OCI-LY7 (cell line): ENCODE measurements at regions not wholly inside any gene's neighbourhood (a gene's known extent, or its start where the extent isn't known, plus 50 kb on each side); places are given as distances from the start of the nearest gene placed in this dataset.

Source experiments
- BruUV-seq: library from RNA; stranded (reverse); fragments of 400-500 nt; replicated peaks from 2 replicates; lab custom pipeline; 2021; lab: Mats Ljungman, UMichigan
- CTCF ChIA-PET: fragments of 300-600 bp; sonication (Branson Sonifier 250); formaldehyde crosslinking; loops from one replicate; lab custom pipeline; 2022; ENCODE audit warnings: antibody characterized with exemption; ENCODE audit not compliant: unreplicated experiment; lab: Charles Lee
- POLR2A ChIA-PET: fragments of 300-600 bp; sonication (Branson Sonifier 250); formaldehyde crosslinking; loops from one replicate; lab custom pipeline; 2022; ENCODE audit warnings: antibody characterized with exemption; lab: Charles Lee
- DNase-seq: peaks from one replicate; pipeline ENCODE4 v3.0.0-alpha.2; 2015; ENCODE audit warnings: low spot score
- H2AFZ ChIP-seq: fragments of 200-600 bp; sonication (generic), shearing (Covaris generic); 2 replicates; pipeline ENCODE4 v1.6.1; 2014; ENCODE audit warnings: mild to moderate bottlenecking, antibody characterized with exemption, low read length, moderate library complexity
- H3K27ac ChIP-seq: fragments of 200-600 bp; sonication (generic); 2 replicates; pipeline ENCODE4 v1.5.1; 2014; ENCODE audit warnings: mixed run types, low read depth, mild to moderate bottlenecking, moderate library complexity, low read length, inconsistent platforms; ENCODE audit not compliant: poor library complexity, severe bottlenecking
- H3K36me3 ChIP-seq: fragments of 200-600 bp; sonication (generic); 2 replicates; pipeline ENCODE4 v1.6.1; 2014; ENCODE audit warnings: mild to moderate bottlenecking, antibody characterized with exemption, low read length, moderate library complexity, mixed read lengths; ENCODE audit not compliant: insufficient read depth
- H3K4me1 ChIP-seq: fragments of 200-600 bp; sonication (generic); 2 replicates; pipeline ENCODE4 v1.5.1; 2014; ENCODE audit warnings: mild to moderate bottlenecking, low read length; ENCODE audit not compliant: insufficient read depth, poor library complexity, severe bottlenecking
- H3K4me2 ChIP-seq: fragments of 200-600 bp; sonication (generic); 2 replicates; pipeline ENCODE4 v1.6.1; 2014; ENCODE audit warnings: mild to moderate bottlenecking, low read length
- H3K4me3 ChIP-seq: fragments of 200-600 bp; sonication (generic); 2 replicates; pipeline ENCODE4 v1.5.1; 2014; ENCODE audit warnings: mild to moderate bottlenecking, low read depth, low read length; ENCODE audit not compliant: poor library complexity, severe bottlenecking
- H3K79me2 ChIP-seq: fragments of 200-600 bp; sonication (generic); 2 replicates; pipeline ENCODE4 v1.6.1; 2016; ENCODE audit warnings: low read depth, mild to moderate bottlenecking, low read length, moderate library complexity, mixed read lengths; ENCODE audit not compliant: insufficient read depth
- H3K9me2 ChIP-seq: fragments of 200-600 bp; sonication (generic); 2 replicates; pipeline ENCODE4 v1.6.1; 2016; ENCODE audit warnings: mild to moderate bottlenecking, low read length, mixed read lengths; ENCODE audit not compliant: insufficient read depth
- H3K9me3 ChIP-seq: fragments of 200-600 bp; sonication (generic); 2 replicates; pipeline ENCODE4 v1.6.1; 2014; ENCODE audit warnings: mild to moderate bottlenecking, mixed run types, low read length, mixed read lengths
- H4K20me1 ChIP-seq: fragments of 200-600 bp; sonication (generic); 2 replicates; pipeline ENCODE4 v1.6.1; 2014; ENCODE audit warnings: mild to moderate bottlenecking, antibody characterized with exemption, low read length, moderate library complexity, mixed read lengths; ENCODE audit not compliant: insufficient read depth
- CTCF ChIP-seq: fragments of 200-600 bp; sonication (generic); conservative IDR thresholded peaks from 2 replicates; pipeline ENCODE4 v1.5.1; 2014; ENCODE audit warnings: mild to moderate bottlenecking, antibody characterized with exemption, low read length, moderate library complexity, mixed read lengths
- EZH2phosphoT487 ChIP-seq: fragments of 200-600 bp; sonication (generic); IDR thresholded peaks from 2 replicates; pipeline ENCODE4 v1.6.1; 2018; ENCODE audit warnings: low read depth, borderline replicate concordance, mild to moderate bottlenecking, mixed run types, antibody characterized with exemption, low read length, moderate library complexity, mixed read lengths
- intact Hi-C: fragments of 100-400 bp; cut with micrococcal nuclease; formaldehyde crosslinking; loops from one replicate; pipeline ENCODE4 v1.10.0; 2022; ENCODE audit not compliant: unreplicated experiment

GRCh38 chr6:139528471-139528870 lies 154.0 kb upstream of the CITED2 start:
- H3K4me1 ChIP-seq = no peaks in the 10 kb centered on the region
- H3K36me3 ChIP-seq = no peaks in the 10 kb centered on the region
- no TSS peak for BruUV-seq
- H3K4me2 ChIP-seq = no peak overlapping the region
- DNase-seq = no peak
- CTCF ChIA-PET = no interaction called here
- POLR2A ChIA-PET = interaction anchor here (0.6 to 1.0 kb wide), 2 partner anchors 102 to 1070 kb away, joined by 4 to 5 read pairs; no protein-coding TSS in a partner anchor
- no peaks in the 10 kb centered on the region for H3K9me2 ChIP-seq
- no peaks in the 10 kb centered on the region for H4K20me1 ChIP-seq
- H3K27ac ChIP-seq = no peak overlapping the region
- intact Hi-C loops = no loop called here
- no peak for TF ChIP-seq CTCF
- no peak for TF ChIP-seq EZH2phosphoT487
- no peaks in the 10 kb centered on the region for H3K79me2 ChIP-seq
- H3K9me3 ChIP-seq = no peaks in the 10 kb centered on the region
- no peak overlapping the region for H3K4me3 ChIP-seq
- H2AFZ ChIP-seq = no peak overlapping the region

GRCh38 chr6:139525415-139525814 lies 151.0 kb upstream of the CITED2 start:
- ChIA-PET POLR2A (interaction anchor here (0.6 kb wide), 1 partner anchor 35 kb away, joined by 5 read pairs; no protein-coding TSS in a partner anchor), CTCF (no interaction called here)
- no TSS peak for BruUV-seq
- no peaks in the 10 kb centered on the region for H3K36me3 ChIP-seq
- H3K27ac ChIP-seq = no peak overlapping the region
- no peaks in the 10 kb centered on the region for H3K4me1 ChIP-seq
- H3K79me2 ChIP-seq = no peaks in the 10 kb centered on the region
- H2AFZ ChIP-seq = no peak overlapping the region
- H3K4me3 ChIP-seq = no peak overlapping the region
- no peak overlapping the region for H3K4me2 ChIP-seq
- H3K9me2 ChIP-seq = no peaks in the 10 kb centered on the region
- TF ChIP-seq EZH2phosphoT487 = no peak
- TF ChIP-seq CTCF = no peak
- H3K9me3 ChIP-seq = no peaks in the 10 kb centered on the region
- H4K20me1 ChIP-seq = no peaks in the 10 kb centered on the region
- DNase-seq = no peak
- intact Hi-C loops = no loop called here

GRCh38 chr6:139523986-139524385 lies 149.5 kb upstream of the CITED2 start:
- Histone ChIP-seq H4K20me1 (no peaks in the 10 kb centered on the region), H3K4me1 (no peaks in the 10 kb centered on the region), H3K9me3 (no peaks in the 10 kb centered on the region), H2AFZ (no peak overlapping the region), H3K36me3 (no peaks in the 10 kb centered on the region), H3K4me2 (no peak overlapping the region), H3K4me3 (no peak overlapping the region), H3K9me2 (no peaks in the 10 kb centered on the region), H3K27ac (no peak overlapping the region), H3K79me2 (no peaks in the 10 kb centered on the region)
- ChIA-PET CTCF (no interaction called here), POLR2A (interaction anchor here (0.6 to 0.7 kb wide), 3 partner anchors 34 to 304 kb away, joined by 3 to 4 read pairs (median 4); no protein-coding TSS in a partner anchor)
- intact Hi-C loops = no loop called here
- no TSS peak for BruUV-seq
- no peak for DNase-seq
- TF ChIP-seq CTCF (no peak), EZH2phosphoT487 (no peak)
